Nephron (organoid): ENCODE measurements at regions not wholly inside any gene's neighbourhood (a gene's known extent, or its start where the extent isn't known, plus 50 kb on each side); places are given as distances from the start of the nearest gene placed in this dataset.

ENCODE experiments used
- H3K27ac Mint-ChIP-seq, 3 experiments: 2 replicates each; pipeline ENCODE4 v1.8.0; 2020; ENCODE audit warnings: mixed read lengths in 3 of 3, mild to moderate bottlenecking in 2 of 3, moderate library complexity in 1 of 3
- H3K27me3 Mint-ChIP-seq: 2 replicates; pipeline ENCODE4 v1.8.0; 2021; ENCODE audit warnings: low read depth, mild to moderate bottlenecking, moderate library complexity, mixed read lengths
- H3K36me3 Mint-ChIP-seq: 2 replicates; pipeline ENCODE4 v1.8.0; 2020; ENCODE audit warnings: low read depth, mixed read lengths
- H3K4me1 Mint-ChIP-seq: 2 replicates; pipeline ENCODE4 v1.8.0; 2020; ENCODE audit warnings: mixed read lengths
- H3K4me3 Mint-ChIP-seq, 3 experiments: 2 replicates each; pipeline ENCODE4 v1.8.0; 2020; ENCODE audit warnings: mild to moderate bottlenecking in 3 of 3, mixed read lengths in 3 of 3, moderate library complexity in 2 of 3
- H3K9me3 Mint-ChIP-seq: 2 replicates; pipeline ENCODE4 v1.8.0; 2020; ENCODE audit warnings: mixed read lengths
- CTCF ChIP-seq, 3 experiments: fragments of 200-600 bp; sonication (generic); IDR thresholded peaks; one replicate each; pipeline ENCODE4 v1.5.0; 2021; ENCODE audit warnings: antibody characterized with exemption in 3 of 3; ENCODE audit not compliant: unreplicated experiment in 3 of 3

GRCh38 chr14:42884100-42884499 lies 1277.4 kb downstream of the LRFN5 start:
- Mint-ChIP-seq H3K27me3 (no peaks in the 10 kb centered on the region), H3K9me3 (peaks cover 12% of the 10 kb centered on the region), H3K36me3 (no peaks in the 10 kb centered on the region), H3K4me1 (no peaks in the 10 kb centered on the region), H3K27ac (no peak overlapping the region), H3K4me3 (no peak overlapping the region)
- TF ChIP-seq CTCF (IDR thresholded peaks at IDR 0.05; ENCODE audit: unreplicated experiment in 3 of 3), result no peak

- Mint-ChIP-seq H3K36me3 (no peaks in the 10 kb centered on the region), H3K4me3 (no peak overlapping the region), H3K4me1 (no peaks in the 10 kb centered on the region), H3K27ac (no peak overlapping the region), H3K27me3 (no peaks in the 10 kb centered on the region), H3K9me3 (no peaks in the 10 kb centered on the region)
- no peak for TF ChIP-seq CTCF (IDR thresholded peaks at IDR 0.05; ENCODE audit: unreplicated experiment in 3 of 3)
Measured at GRCh38 chr14:42877716-42878115, 1271.0 kb downstream of the LRFN5 start.

- Mint-ChIP-seq H3K4me1 (no peaks in the 10 kb centered on the region), H3K27me3 (no peaks in the 10 kb centered on the region), H3K9me3 (no peaks in the 10 kb centered on the region), H3K4me3 (no peak overlapping the region), H3K36me3 (no peaks in the 10 kb centered on the region), H3K27ac (no peak overlapping the region)
- no peak for TF ChIP-seq CTCF (IDR thresholded peaks at IDR 0.05; ENCODE audit: unreplicated experiment in 3 of 3)
Measured at GRCh38 chr14:42872786-42873185, 1266.1 kb downstream of the LRFN5 start.

- H3K36me3 Mint-ChIP-seq, result no peaks in the 10 kb centered on the region
- H3K4me3 Mint-ChIP-seq, result no peak overlapping the region
- no peaks in the 10 kb centered on the region for H3K4me1 Mint-ChIP-seq
- H3K9me3 Mint-ChIP-seq, result no peaks in the 10 kb centered on the region
- H3K27me3 Mint-ChIP-seq, result no peaks in the 10 kb centered on the region
- TF ChIP-seq CTCF (IDR thresholded peaks at IDR 0.05; ENCODE audit: unreplicated experiment in 3 of 3), result no peak
- no peak overlapping the region for H3K27ac Mint-ChIP-seq
Measured at GRCh38 chr14:42869681-42870080, 1263.0 kb downstream of the LRFN5 start.

- Mint-ChIP-seq H3K36me3 (no peaks in the 10 kb centered on the region), H3K4me3 (no peak overlapping the region), H3K27ac (no peak overlapping the region), H3K9me3 (no peaks in the 10 kb centered on the region), H3K4me1 (no peaks in the 10 kb centered on the region), H3K27me3 (no peaks in the 10 kb centered on the region)
- TF ChIP-seq CTCF (IDR thresholded peaks at IDR 0.05; ENCODE audit: unreplicated experiment in 3 of 3), result no peak
Measured at GRCh38 chr14:42862114-42862513, 1255.4 kb downstream of the LRFN5 start.

- no peaks in the 10 kb centered on the region for H3K36me3 Mint-ChIP-seq
- peaks cover 9% of the 10 kb centered on the region for H3K4me1 Mint-ChIP-seq
- H3K9me3 Mint-ChIP-seq, result no peaks in the 10 kb centered on the region
- no peaks in the 10 kb centered on the region for H3K27me3 Mint-ChIP-seq
- H3K4me3 Mint-ChIP-seq, result no peak overlapping the region
- no peak for TF ChIP-seq CTCF (IDR thresholded peaks at IDR 0.05; ENCODE audit: unreplicated experiment in 3 of 3)
- H3K27ac Mint-ChIP-seq, result no peak overlapping the region
Measured at GRCh38 chr14:42860371-42860770, 1253.7 kb downstream of the LRFN5 start.
